ENCODE measurements at regions not wholly inside any gene's neighbourhood (a gene's known extent, or its start where the extent isn't known, plus 50 kb on each side); places are given as distances from the start of the nearest gene placed in this dataset.
"Not testable (repeated sequence)": the region's sequence is repeated elsewhere in the genome, so short reads cannot be mapped to it uniquely, and the experiment has no call there.

DNA sequence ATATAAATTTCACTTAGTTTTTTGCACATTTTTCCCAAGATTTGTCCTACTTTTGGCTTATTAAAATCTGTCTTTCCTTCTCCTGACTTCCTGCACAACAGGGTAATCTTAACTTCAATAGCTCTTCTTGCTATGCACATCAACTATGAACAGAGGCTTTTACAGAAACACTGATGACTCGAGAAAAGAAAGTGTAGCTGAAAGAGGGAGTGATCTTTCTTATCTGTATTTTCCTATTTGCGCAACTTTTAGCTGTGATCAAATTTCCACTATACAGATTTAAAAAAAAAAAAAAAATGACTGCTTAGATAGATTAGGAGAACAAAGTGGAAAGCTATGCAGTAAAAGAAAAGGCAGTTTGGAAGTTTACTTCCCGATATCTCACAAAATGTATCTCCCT is 406.9 kb downstream of the LIG4 start:
- no peak for DNase-seq
- intact Hi-C loops (cut with micrococcal nuclease): no loop called here
- Mint-ChIP-seq H3K9me3 (no peaks in the 10 kb centered on the region), H3K4me3 (no peak overlapping the region), H3K4me1 (ENCODE audit: low read depth) (no peaks in the 10 kb centered on the region), H3K27me3 (no peaks in the 10 kb centered on the region), H3K27ac (no peak overlapping the region), H3K36me3 (no peaks in the 10 kb centered on the region)
- CTCF ChIA-PET: no interaction called here
- POLR2A ChIA-PET: no interaction called here

DNA sequence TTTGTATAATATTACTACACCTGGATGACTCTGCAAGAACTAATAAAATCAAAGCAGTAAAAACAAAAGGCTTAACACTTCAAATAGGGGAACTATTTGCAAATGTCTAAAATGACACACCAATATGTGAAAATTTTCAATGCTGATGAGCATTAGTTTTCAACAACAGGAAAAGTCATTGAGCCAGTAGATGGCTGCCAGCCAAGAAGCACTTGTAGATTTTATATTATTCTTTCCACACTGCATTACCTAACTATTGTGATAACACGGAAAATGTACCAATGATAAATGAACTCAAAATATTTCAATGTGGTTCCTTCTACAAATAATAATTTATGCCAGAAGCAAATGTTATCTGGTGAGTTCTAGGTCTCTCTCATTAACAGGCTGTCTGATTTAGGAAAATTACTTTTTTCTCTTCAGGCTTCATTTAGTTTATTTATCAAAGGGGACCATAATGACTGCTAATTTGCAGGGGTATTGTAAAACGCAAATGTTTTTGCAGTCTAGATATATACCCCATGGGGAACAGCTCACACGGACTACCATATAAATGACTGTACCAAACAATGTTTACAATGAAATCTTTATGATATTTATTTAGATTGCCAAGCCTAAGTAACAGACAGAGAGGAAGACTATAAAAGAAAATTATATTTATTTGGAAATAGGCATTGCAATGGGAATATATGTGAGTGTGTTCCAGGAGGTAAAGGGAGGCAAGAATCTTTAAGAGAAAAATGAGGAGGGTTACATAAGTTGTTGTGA is 407.8 kb downstream of the LIG4 start:
- Mint-ChIP-seq H3K9me3 (no peaks in the 10 kb centered on the region), H3K4me3 (no peak overlapping the region), H3K36me3 (no peaks in the 10 kb centered on the region), H3K4me1 (ENCODE audit: low read depth) (no peaks in the 10 kb centered on the region), H3K27ac (no peak overlapping the region), H3K27me3 (no peaks in the 10 kb centered on the region)
- CTCF ChIA-PET: no interaction called here
- POLR2A ChIA-PET: no interaction called here
- no peak for DNase-seq
- intact Hi-C loops (cut with micrococcal nuclease): no loop called here

DNA sequence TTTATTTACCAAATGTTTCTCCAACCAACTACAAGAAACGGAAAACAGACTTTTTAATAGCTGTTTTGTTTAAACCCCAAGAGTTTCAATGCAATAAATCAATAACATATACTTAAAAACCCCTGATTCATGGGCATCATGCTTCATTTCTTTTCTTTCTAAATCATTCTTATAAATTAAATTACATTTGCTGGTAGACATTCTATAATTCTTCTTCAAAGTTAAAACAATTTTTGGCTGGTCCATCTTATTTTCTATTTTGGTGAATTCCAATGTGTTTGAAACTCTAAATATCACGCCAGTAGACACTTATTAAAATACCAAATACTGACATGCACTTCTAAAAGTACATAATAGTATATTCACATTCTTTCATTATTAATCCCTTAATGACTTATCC is 408.6 kb downstream of the LIG4 start:
- Mint-ChIP-seq H3K4me3 (no peak overlapping the region), H3K27me3 (no peaks in the 10 kb centered on the region), H3K9me3 (no peaks in the 10 kb centered on the region), H3K4me1 (ENCODE audit: low read depth) (no peaks in the 10 kb centered on the region), H3K36me3 (no peaks in the 10 kb centered on the region), H3K27ac (no peak overlapping the region)
- ChIA-PET CTCF (no interaction called here), POLR2A (no interaction called here)
- DNase-seq: no peak
- intact Hi-C loops (cut with micrococcal nuclease): no loop called here

- ChIA-PET POLR2A (no interaction called here), CTCF (no interaction called here)
- Mint-ChIP-seq H3K36me3 (no peaks in the 10 kb centered on the region), H3K27me3 (no peaks in the 10 kb centered on the region), H3K4me1 (ENCODE audit: low read depth) (no peaks in the 10 kb centered on the region), H3K4me3 (no peak overlapping the region), H3K9me3 (no peaks in the 10 kb centered on the region), H3K27ac (no peak overlapping the region)
- intact Hi-C loops (cut with micrococcal nuclease): no loop called here
- no peak for DNase-seq
These were observed 411.4 kb downstream of the LIG4 start for GRCh38 chr13:107803822-107804495.

DNA sequence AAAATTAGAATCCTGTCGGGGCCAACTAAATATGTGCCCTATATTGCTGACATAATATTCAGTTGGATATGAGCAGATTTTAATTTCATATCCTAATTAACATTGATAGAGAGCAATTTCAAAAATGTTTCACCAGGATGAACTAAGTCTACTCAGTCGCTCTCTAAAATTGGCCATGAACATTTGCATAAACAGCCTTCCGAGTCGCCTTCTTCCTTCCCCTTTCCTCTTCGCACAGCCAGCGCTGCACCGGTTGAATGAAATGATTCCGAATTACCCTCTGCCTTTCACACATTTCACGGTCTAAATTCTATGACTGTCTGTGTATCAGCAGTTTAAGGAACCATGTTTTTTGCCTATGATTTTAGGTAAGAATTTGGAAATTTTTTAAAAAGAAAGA is 413.7 kb downstream of the LIG4 start:
- no peak for DNase-seq
- no peaks in the 10 kb centered on the region for H3K27me3 Mint-ChIP-seq
- H3K27ac Mint-ChIP-seq: no peak overlapping the region
- no peak overlapping the region for H3K4me3 Mint-ChIP-seq
- intact Hi-C loops (cut with micrococcal nuclease): no loop called here
- ChIA-PET CTCF (no interaction called here), POLR2A (no interaction called here)
- H3K9me3 Mint-ChIP-seq: no peaks in the 10 kb centered on the region
- no peaks in the 10 kb centered on the region for H3K36me3 Mint-ChIP-seq
- no peaks in the 10 kb centered on the region for H3K4me1 Mint-ChIP-seq (ENCODE audit: low read depth)

DNA sequence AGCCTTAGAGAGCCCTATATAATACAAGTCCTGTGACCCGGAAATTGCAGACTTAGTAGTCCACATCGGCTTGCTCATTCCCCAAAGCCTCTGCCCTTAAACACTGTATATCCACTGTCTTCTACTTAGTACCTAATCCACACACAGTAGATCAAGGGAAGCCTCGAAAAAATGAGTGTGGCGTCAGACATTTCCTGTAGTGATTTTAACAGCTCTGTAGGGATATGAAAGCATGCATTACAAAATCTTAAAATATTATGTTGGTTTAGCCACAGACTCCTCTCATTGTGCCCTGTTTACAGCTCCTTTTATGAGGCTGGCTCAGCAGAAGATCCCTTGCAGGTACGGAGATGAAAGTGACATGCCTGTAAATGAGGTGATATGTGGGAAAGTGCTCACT is 416.3 kb downstream of the LIG4 start:
- CTCF ChIA-PET: no interaction called here
- H3K4me3 Mint-ChIP-seq: no peak overlapping the region
- H3K9me3 Mint-ChIP-seq: peaks cover 2% of the 10 kb centered on the region

DNA sequence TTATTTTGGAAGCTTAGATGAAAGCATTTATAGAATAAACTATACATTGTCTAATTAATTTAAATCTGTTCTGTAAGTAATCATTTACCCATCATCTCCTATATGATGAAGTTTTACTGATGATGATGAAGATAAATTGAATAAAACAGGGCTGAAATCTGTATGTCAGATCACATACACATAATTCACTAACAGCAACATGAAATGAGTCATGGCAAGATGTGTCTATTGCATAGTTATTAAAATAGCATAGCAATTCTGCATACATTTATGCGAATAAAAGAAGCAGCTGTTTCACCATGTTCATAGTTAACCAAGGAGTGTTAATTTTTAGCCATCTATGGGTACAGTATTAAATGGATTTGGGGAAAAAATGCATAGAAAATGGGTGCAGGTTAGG is 424.9 kb downstream of the LIG4 start:
- Mint-ChIP-seq H3K36me3 (no peaks in the 10 kb centered on the region), H3K27ac (no peak overlapping the region), H3K4me3 (no peak overlapping the region), H3K27me3 (no peaks in the 10 kb centered on the region), H3K4me1 (ENCODE audit: low read depth) (no peaks in the 10 kb centered on the region), H3K9me3 (peaks cover 2% of the 10 kb centered on the region)
- ChIA-PET CTCF (no interaction called here), POLR2A (no interaction called here)
- intact Hi-C loops (cut with micrococcal nuclease): no loop called here
- DNase-seq: no peak

More for the DNA sequence above, 416.3 kb downstream of the LIG4 start:
- H3K36me3 Mint-ChIP-seq: no peaks in the 10 kb centered on the region
- intact Hi-C loops (cut with micrococcal nuclease): no loop called here
- H3K27me3 Mint-ChIP-seq: no peaks in the 10 kb centered on the region
- no peak overlapping the region for H3K27ac Mint-ChIP-seq
- POLR2A ChIA-PET: no interaction called here
- no peak for DNase-seq
- no peaks in the 10 kb centered on the region for H3K4me1 Mint-ChIP-seq (ENCODE audit: low read depth)

DNA sequence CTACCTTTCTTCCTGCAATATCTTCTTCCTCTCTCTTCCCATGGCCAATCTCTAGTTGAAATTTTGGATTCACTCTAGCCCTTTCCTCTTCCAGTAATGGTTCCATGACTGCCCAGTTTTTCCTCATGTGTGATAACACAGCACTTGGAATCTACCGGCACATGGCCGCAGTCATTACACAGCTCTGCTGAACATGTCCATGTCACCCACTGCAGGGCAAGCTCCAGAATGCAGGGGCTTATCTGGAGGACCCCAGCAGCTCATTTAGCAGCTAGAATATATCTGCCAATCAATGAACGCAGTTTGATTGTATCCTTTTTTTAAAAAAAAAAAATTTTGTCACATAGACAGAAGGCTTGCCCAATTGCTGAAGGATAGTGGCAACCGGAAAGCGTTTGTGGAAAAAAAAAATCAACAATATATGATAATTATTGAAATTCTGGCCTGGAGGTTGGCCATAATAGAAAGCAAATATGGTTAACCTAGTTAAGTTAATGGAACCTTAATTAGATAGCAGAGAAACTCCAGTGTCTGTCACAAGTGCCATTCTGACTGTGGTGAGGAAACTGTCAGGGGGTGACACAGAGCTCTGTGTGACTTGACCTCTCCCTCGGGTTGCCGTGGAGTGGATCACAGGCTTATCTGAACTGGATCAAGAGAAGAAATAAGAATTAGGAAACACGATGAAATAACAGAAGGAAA is 426.7 kb downstream of the LIG4 start:
- Mint-ChIP-seq H3K4me3 (no peak overlapping the region), H3K36me3 (no peaks in the 10 kb centered on the region), H3K27me3 (no peaks in the 10 kb centered on the region), H3K9me3 (peaks cover 8% of the 10 kb centered on the region), H3K4me1 (ENCODE audit: low read depth) (no peaks in the 10 kb centered on the region), H3K27ac (no peak overlapping the region)
- DNase-seq: no peak
- CTCF ChIA-PET: no interaction called here
- intact Hi-C loops (cut with micrococcal nuclease): no loop called here
- POLR2A ChIA-PET: no interaction called here

GRCh38 chr13:107782646-107783045 is 432.7 kb downstream of the LIG4 start:
- H3K4me3 Mint-ChIP-seq; H3K36me3 Mint-ChIP-seq; H3K27ac Mint-ChIP-seq; POLR2A ChIA-PET; intact Hi-C loops (cut with micrococcal nuclease); H3K4me1 Mint-ChIP-seq (ENCODE audit: low read depth); H3K9me3 Mint-ChIP-seq; DNase-seq; CTCF ChIA-PET; H3K27me3 Mint-ChIP-seq: not testable (repeated sequence)

- Mint-ChIP-seq H3K4me3 (no peak overlapping the region), H3K9me3 (peaks cover 2% of the 10 kb centered on the region), H3K27me3 (no peaks in the 10 kb centered on the region), H3K4me1 (ENCODE audit: low read depth) (no peaks in the 10 kb centered on the region), H3K27ac (no peak overlapping the region), H3K36me3 (no peaks in the 10 kb centered on the region)
- ChIA-PET POLR2A (no interaction called here), CTCF (no interaction called here)
- no peak for DNase-seq
- intact Hi-C loops (cut with micrococcal nuclease): no loop called here
These were observed 437.2 kb downstream of the LIG4 start for GRCh38 chr13:107778094-107778493.

- Mint-ChIP-seq H3K4me3 (no peak overlapping the region), H3K36me3 (no peaks in the 10 kb centered on the region), H3K27me3 (no peaks in the 10 kb centered on the region), H3K4me1 (ENCODE audit: low read depth) (no peaks in the 10 kb centered on the region), H3K27ac (no peak overlapping the region), H3K9me3 (peaks cover 7% of the 10 kb centered on the region)
- CTCF ChIA-PET: no interaction called here
- intact Hi-C loops (cut with micrococcal nuclease): no loop called here
- POLR2A ChIA-PET: no interaction called here
- no peak for DNase-seq
These were observed 444.8 kb downstream of the LIG4 start for GRCh38 chr13:107770541-107770940.

DNA sequence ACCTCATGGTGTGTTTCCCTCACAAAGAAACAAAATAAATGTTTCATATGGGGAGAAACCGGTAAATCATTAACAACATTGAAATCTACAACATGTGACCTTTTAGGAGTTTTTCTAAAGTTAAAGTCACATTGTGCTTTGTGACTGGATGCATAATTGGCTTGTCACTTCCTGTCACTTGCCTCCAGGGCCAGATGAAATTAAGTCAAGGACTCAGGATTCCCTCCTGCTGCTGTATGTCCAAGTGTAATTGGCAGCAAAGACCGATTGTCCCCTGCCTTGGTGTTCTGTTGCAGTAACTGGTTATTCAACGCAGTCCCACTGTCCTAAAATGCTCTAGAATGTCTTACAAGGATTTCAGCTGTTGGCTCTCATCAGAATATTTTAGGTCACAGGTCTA is 448.2 kb downstream of the LIG4 start:
- Mint-ChIP-seq H3K4me3 (no peak overlapping the region), H3K27ac (no peak overlapping the region), H3K9me3 (peaks cover 4% of the 10 kb centered on the region), H3K27me3 (no peaks in the 10 kb centered on the region), H3K4me1 (ENCODE audit: low read depth) (no peaks in the 10 kb centered on the region), H3K36me3 (no peaks in the 10 kb centered on the region)
- POLR2A ChIA-PET: no interaction called here
- CTCF ChIA-PET: no interaction called here
- intact Hi-C loops (cut with micrococcal nuclease): no loop called here
- DNase-seq: no peak

All from activated CD4-positive, alpha-beta memory T cell treated with anti-CD3 and anti-CD28 coated beads for 36 hours (primary cell).